WTC11 (cell line): ENCODE measurements at regions not wholly inside any gene's neighbourhood (a gene's known extent, or its start where the extent isn't known, plus 50 kb on each side); places are given as distances from the start of the nearest gene placed in this dataset.

Experiments
- ATF3 ChIP-seq: sonication (generic); formaldehyde crosslinking; conservative IDR thresholded peaks from 2 replicates; pipeline ENCODE4 v1.8.1; 2022; ENCODE audit warnings: mild to moderate bottlenecking, missing genetic modification reagents
- FOXP1 ChIP-seq: sonication (generic); formaldehyde crosslinking; IDR thresholded peaks from 2 replicates; pipeline ENCODE4 v1.8.0; 2022; ENCODE audit warnings: missing genetic modification reagents, mild to moderate bottlenecking, moderate library complexity, borderline replicate concordance
- MLX ChIP-seq: sonication (generic); formaldehyde crosslinking; IDR thresholded peaks from 2 replicates; pipeline ENCODE4 v1.8.1; 2023; ENCODE audit warnings: mild to moderate bottlenecking, missing genetic modification reagents, moderate library complexity
- NFYB ChIP-seq: sonication (generic); formaldehyde crosslinking; conservative IDR thresholded peaks from 2 replicates; pipeline ENCODE4 v1.8.0; 2022; ENCODE audit warnings: low read depth, missing genetic modification reagents
- NR1H2 ChIP-seq: sonication (generic); formaldehyde crosslinking; IDR thresholded peaks from 2 replicates; pipeline ENCODE4 v1.9.0; 2021; ENCODE audit warnings: mild to moderate bottlenecking, moderate library complexity, missing genetic modification reagents
- OVOL2 ChIP-seq: fragments of 250-450 bp; sonication (Bioruptor Pico); IDR thresholded peaks from 2 replicates; pipeline ENCODE4 v1.9.0; 2021; ENCODE audit warnings: mild to moderate bottlenecking, borderline replicate concordance
- RELA ChIP-seq: sonication (generic); formaldehyde crosslinking; IDR thresholded peaks from 2 replicates; pipeline ENCODE4 v1.8.1; 2022; ENCODE audit warnings: missing genetic modification reagents, mild to moderate bottlenecking, borderline replicate concordance
- ZNF138 ChIP-seq: sonication (generic); formaldehyde crosslinking; conservative IDR thresholded peaks from 2 replicates; pipeline ENCODE4 v1.8.1; 2022; ENCODE audit warnings: mild to moderate bottlenecking, moderate library complexity, missing genetic modification reagents
- ZNF263 ChIP-seq: sonication (generic); formaldehyde crosslinking; IDR thresholded peaks from 2 replicates; pipeline ENCODE4 v1.8.1; 2022; ENCODE audit warnings: low read depth, mild to moderate bottlenecking, moderate library complexity, missing genetic modification reagents
- TF ChIP-seq, protein P1 (sequence below): fragments of 200-600 bp; IDR thresholded peaks from 2 replicates; pipeline ENCODE4 v1.8.0; 2022; ENCODE audit warnings: antibody characterized with exemption
- TF ChIP-seq, protein P2 (sequence below): sonication (generic); formaldehyde crosslinking; IDR thresholded peaks from 2 replicates; pipeline ENCODE4 v1.8.0; 2022; ENCODE audit warnings: mild to moderate bottlenecking, missing genetic modification reagents
- TF ChIP-seq, protein P3 (sequence below): fragments of 250-450 bp; sonication (Bioruptor Pico); IDR thresholded peaks from 2 replicates; pipeline ENCODE4 v1.9.0; 2021; ENCODE audit warnings: moderate library complexity, mild to moderate bottlenecking, inconsistent platforms, borderline replicate concordance
- TF ChIP-seq, protein P4 (sequence below): sonication (generic); formaldehyde crosslinking; IDR thresholded peaks from 2 replicates; pipeline ENCODE4 v1.8.0; 2022; ENCODE audit warnings: mild to moderate bottlenecking, missing genetic modification reagents
- TF ChIP-seq, protein P5 (sequence below): sonication (generic); formaldehyde crosslinking; IDR thresholded peaks from 2 replicates; pipeline ENCODE4 v1.8.1; 2022; ENCODE audit warnings: low read depth, missing genetic modification reagents, borderline replicate concordance

GRCh38 chr14:101177301-101177971, 273.9 kb upstream of the RTL1 start:
- TF ChIP-seq ZNF263 (CRISPR knock-in tag) (no peak), ZNF138 (CRISPR knock-in tag) (no peak), FOXP1 (no peak), RELA (no peak), MLX (CRISPR knock-in tag) (no peak), NR1H2 (no peak), NFYB (CRISPR knock-in tag) (no peak), OVOL2 (no peak), ATF3 (CRISPR knock-in tag) (no peak)
- TF ChIP-seq, protein P1, sequence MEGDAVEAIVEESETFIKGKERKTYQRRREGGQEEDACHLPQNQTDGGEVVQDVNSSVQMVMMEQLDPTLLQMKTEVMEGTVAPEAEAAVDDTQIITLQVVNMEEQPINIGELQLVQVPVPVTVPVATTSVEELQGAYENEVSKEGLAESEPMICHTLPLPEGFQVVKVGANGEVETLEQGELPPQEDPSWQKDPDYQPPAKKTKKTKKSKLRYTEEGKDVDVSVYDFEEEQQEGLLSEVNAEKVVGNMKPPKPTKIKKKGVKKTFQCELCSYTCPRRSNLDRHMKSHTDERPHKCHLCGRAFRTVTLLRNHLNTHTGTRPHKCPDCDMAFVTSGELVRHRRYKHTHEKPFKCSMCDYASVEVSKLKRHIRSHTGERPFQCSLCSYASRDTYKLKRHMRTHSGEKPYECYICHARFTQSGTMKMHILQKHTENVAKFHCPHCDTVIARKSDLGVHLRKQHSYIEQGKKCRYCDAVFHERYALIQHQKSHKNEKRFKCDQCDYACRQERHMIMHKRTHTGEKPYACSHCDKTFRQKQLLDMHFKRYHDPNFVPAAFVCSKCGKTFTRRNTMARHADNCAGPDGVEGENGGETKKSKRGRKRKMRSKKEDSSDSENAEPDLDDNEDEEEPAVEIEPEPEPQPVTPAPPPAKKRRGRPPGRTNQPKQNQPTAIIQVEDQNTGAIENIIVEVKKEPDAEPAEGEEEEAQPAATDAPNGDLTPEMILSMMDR = no peak
- TF ChIP-seq, protein P2, sequence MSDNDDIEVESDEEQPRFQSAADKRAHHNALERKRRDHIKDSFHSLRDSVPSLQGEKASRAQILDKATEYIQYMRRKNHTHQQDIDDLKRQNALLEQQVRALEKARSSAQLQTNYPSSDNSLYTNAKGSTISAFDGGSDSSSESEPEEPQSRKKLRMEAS (CRISPR knock-in tag) = no peak
- TF ChIP-seq, protein P3, sequence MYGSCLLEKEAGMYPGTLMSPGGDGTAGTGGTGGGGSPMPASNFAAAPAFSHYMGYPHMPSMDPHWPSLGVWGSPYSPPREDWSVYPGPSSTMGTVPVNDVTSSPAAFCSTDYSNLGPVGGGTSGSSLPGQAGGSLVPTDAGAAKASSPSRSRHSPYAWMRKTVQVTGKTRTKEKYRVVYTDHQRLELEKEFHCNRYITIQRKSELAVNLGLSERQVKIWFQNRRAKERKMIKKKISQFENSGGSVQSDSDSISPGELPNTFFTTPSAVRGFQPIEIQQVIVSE (CRISPR knock-in tag) = no peak
- TF ChIP-seq, protein P4, sequence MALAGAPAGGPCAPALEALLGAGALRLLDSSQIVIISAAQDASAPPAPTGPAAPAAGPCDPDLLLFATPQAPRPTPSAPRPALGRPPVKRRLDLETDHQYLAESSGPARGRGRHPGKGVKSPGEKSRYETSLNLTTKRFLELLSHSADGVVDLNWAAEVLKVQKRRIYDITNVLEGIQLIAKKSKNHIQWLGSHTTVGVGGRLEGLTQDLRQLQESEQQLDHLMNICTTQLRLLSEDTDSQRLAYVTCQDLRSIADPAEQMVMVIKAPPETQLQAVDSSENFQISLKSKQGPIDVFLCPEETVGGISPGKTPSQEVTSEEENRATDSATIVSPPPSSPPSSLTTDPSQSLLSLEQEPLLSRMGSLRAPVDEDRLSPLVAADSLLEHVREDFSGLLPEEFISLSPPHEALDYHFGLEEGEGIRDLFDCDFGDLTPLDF (CRISPR knock-in tag) = no peak
- TF ChIP-seq, protein P5, sequence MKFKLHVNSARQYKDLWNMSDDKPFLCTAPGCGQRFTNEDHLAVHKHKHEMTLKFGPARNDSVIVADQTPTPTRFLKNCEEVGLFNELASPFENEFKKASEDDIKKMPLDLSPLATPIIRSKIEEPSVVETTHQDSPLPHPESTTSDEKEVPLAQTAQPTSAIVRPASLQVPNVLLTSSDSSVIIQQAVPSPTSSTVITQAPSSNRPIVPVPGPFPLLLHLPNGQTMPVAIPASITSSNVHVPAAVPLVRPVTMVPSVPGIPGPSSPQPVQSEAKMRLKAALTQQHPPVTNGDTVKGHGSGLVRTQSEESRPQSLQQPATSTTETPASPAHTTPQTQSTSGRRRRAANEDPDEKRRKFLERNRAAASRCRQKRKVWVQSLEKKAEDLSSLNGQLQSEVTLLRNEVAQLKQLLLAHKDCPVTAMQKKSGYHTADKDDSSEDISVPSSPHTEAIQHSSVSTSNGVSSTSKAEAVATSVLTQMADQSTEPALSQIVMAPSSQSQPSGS (CRISPR knock-in tag) = no peak
